Dendritic cell treated with granulocyte-macrophage colony-stimulating factor and Interleukin-4, amounts not matched to agents 40 ng/mL and 50 ng/mL, for 4 days (primary cell): ENCODE measurements at regions not wholly inside any gene's neighbourhood (a gene's known extent, or its start where the extent isn't known, plus 50 kb on each side); places are given as distances from the start of the nearest gene placed in this dataset.

ENCODE experiments used
- H3K27ac Mint-ChIP-seq: one replicate; pipeline ENCODE4 v1.8.0; 2022; ENCODE audit warnings: mild to moderate bottlenecking, mixed read lengths
- H3K27me3 Mint-ChIP-seq: one replicate; pipeline ENCODE4 v1.8.0; 2022; ENCODE audit warnings: mild to moderate bottlenecking, mixed read lengths
- H3K36me3 Mint-ChIP-seq: one replicate; pipeline ENCODE4 v1.8.0; 2022; ENCODE audit warnings: low read depth, mixed read lengths
- H3K4me1 Mint-ChIP-seq: one replicate; pipeline ENCODE4 v1.8.0; 2022; ENCODE audit warnings: low read depth, mixed read lengths
- H3K4me3 Mint-ChIP-seq: one replicate; pipeline ENCODE4 v1.8.0; 2022; ENCODE audit warnings: mild to moderate bottlenecking, moderate library complexity, mixed read lengths
- H3K9me3 Mint-ChIP-seq: one replicate; pipeline ENCODE4 v1.8.0; 2022; ENCODE audit warnings: mixed read lengths
- intact Hi-C: fragments of 100-400 bp; cut with micrococcal nuclease; formaldehyde crosslinking; loops from one replicate; pipeline ENCODE4 v1.15.0; 2022

DNA sequence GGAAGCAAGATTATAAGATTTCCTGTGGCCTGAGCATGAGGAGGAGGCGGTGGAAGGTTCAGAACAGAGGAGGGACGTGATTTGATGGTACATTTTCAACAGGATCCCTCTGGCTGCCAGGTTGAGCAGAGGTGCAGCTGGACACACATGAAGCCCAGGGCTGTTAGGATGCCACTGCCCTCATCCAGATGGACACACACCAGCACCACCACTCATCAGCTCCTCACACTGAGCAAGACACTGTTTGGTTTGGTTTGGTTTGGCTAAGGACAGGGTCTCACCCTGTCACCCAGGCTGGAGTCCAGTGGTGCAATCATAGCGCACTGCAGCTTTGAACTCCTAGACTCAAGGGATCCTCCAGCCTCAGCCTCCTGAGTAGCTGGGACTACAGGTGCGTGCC lies 402.6 kb upstream of the C16orf82 start:
- no peaks in the 10 kb centered on the region for H3K4me1 Mint-ChIP-seq
- H3K4me3 Mint-ChIP-seq: no peak overlapping the region
- no peaks in the 10 kb centered on the region for H3K36me3 Mint-ChIP-seq
- intact Hi-C loops: no loop called here
- no peaks in the 10 kb centered on the region for H3K9me3 Mint-ChIP-seq
- H3K27me3 Mint-ChIP-seq: no peaks in the 10 kb centered on the region
- H3K27ac Mint-ChIP-seq: no peak overlapping the region

DNA sequence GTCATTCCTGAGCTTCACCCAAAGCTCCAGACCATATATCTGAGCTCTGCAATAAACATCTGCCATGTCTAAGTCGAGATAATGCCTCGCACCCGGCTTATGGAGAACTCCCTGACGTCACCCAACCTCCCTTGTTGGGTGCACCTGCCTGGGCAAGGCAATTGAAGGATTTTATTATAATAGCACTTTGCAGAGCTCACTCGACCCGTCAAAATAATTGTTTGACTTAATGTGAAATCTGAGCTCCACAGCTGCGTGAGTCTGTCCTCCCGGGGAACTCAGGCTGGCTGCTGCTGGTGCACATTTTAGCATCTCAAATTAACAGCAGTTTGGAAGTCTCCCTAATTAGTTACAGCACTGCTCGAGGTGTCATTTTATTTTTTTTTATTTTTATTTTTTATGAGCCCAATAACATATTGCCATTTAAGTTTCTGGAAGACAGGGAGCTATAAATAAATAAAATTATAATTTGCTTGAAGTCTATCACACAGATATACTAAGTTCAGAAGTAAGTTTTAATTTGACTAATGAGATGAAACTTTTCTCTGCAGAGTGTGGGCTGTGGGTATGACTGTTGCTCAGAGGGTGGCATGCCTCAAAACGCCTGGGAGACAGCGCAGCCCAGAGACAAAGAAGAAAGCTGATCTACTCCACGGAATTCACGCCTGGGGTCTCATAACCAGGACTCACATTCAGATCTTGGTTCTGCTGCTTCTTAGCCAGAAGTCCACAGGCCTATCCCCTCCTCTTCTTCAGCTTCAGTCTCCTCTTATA lies 401.4 kb upstream of the C16orf82 start:
- Mint-ChIP-seq H3K9me3 (no peaks in the 10 kb centered on the region), H3K27ac (no peak overlapping the region), H3K27me3 (no peaks in the 10 kb centered on the region), H3K4me3 (no peak overlapping the region), H3K4me1 (no peaks in the 10 kb centered on the region), H3K36me3 (no peaks in the 10 kb centered on the region)
- intact Hi-C loops: no loop called here

DNA sequence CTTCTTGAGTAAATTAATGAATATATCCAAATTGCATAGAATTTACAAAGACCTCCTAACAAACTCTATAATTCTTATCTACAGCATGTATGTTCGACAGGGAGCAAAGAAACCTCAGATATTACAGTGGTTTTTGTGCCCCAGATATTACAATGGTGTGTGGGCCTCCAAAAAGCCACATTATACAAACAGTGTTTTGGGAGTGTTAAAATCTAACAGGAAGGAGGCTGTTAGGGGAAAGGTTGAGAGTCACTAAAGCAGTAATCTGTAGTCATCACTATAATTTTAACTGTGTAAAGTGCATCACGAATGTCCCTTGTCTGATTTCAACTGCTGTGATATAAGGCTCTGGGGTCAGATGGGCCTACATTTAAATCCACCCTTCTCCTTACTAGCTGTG lies 400.2 kb upstream of the C16orf82 start:
- no peaks in the 10 kb centered on the region for H3K4me1 Mint-ChIP-seq
- no peaks in the 10 kb centered on the region for H3K9me3 Mint-ChIP-seq
- no peak overlapping the region for H3K27ac Mint-ChIP-seq
- no peaks in the 10 kb centered on the region for H3K27me3 Mint-ChIP-seq
- H3K36me3 Mint-ChIP-seq: no peaks in the 10 kb centered on the region
- intact Hi-C loops: no loop called here
- H3K4me3 Mint-ChIP-seq: no peak overlapping the region

DNA sequence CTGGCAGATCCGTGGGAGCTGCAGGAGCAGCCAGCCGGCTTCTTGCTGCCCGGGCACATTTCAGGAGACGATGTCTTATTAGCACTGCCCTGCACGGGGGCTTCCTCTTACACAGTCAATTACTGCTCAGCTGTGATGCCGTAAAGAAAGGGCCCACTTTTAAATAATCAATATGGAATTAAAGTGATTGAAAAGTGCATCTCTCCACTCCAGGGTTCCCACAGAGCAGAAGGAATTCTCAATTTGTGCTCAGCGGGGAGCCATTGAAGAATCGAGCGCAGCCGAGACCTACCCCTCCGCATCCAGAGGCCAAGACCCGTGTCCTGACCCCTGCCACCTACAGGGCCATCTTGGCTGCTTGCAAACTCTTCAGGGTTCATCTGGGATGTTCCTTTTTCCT lies 399.4 kb upstream of the C16orf82 start:
- Mint-ChIP-seq H3K4me1 (no peaks in the 10 kb centered on the region), H3K27ac (no peak overlapping the region)

DNA sequence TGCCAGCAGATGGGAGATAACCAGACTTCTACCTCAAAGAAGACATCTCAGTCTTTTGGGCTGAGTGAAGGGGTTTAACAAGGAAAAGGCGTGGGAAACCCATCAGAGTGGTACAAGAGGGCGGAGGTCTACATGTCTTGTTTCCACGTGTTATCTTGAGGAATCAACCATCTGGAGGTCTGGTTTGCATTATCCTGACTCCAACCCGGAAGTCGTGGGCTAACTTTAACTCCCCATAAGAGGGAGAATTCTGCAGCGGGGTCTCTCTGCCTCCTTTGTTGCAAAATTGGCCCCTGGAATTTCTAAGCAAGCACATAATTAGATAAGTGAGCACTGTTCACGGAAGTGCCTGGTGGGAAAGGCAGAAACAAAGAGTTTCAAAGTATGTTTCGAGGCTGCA lies 398.7 kb upstream of the C16orf82 start:
- Mint-ChIP-seq H3K27ac (no peak overlapping the region), H3K36me3 (no peaks in the 10 kb centered on the region), H3K27me3 (no peaks in the 10 kb centered on the region), H3K9me3 (no peaks in the 10 kb centered on the region), H3K4me3 (no peak overlapping the region), H3K4me1 (no peaks in the 10 kb centered on the region)
- intact Hi-C loops: no loop called here

More for the DNA sequence above, 399.4 kb upstream of the C16orf82 start:
- Mint-ChIP-seq H3K27me3 (no peaks in the 10 kb centered on the region), H3K36me3 (no peaks in the 10 kb centered on the region), H3K9me3 (no peaks in the 10 kb centered on the region), H3K4me3 (no peak overlapping the region)
- intact Hi-C loops: no loop called here

DNA sequence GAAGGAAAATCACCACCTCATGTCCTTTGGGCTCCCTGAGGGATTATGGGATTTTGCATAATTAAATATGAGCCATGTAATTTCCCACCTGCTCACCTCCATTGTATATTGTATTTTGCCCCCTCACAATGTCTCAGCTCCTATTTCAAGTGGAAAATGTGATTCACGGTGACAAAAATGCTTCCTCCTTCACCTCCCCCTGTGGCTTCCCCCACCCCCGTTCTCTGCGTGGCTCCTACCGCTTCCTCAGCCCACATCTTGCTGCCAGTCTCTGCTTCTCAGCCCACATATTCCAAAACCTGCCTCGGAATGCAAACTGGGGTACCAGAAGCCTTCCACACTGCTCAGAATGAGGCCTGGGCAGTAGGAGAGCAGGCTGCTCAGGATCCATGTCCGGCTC lies 394.5 kb upstream of the C16orf82 start:
- no peak overlapping the region for H3K27ac Mint-ChIP-seq
- no peak overlapping the region for H3K4me3 Mint-ChIP-seq
- H3K27me3 Mint-ChIP-seq: no peaks in the 10 kb centered on the region
- H3K4me1 Mint-ChIP-seq: no peaks in the 10 kb centered on the region
- H3K9me3 Mint-ChIP-seq: peaks cover 7% of the 10 kb centered on the region
- H3K36me3 Mint-ChIP-seq: no peaks in the 10 kb centered on the region
- intact Hi-C loops: no loop called here

DNA sequence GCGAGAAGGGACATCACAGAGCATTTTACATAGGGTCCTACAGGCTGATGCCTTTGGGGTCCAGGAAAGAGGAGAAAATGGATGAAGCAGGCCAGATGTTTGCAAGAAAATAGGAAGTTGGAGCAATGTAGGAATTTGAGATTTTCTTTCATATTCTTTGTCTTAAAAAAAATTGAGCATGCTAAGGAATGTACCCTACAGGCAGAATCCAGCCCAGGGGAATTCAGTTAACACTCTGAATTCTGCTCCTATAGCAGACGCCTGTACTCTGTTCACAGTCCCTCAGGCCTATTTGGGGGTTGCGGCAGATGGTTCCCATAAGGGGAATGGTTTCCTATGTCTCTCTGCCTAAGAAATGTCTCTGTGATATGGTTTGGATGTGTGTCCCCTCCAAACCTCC lies 393.7 kb upstream of the C16orf82 start:
- no peak overlapping the region for H3K4me3 Mint-ChIP-seq
- H3K36me3 Mint-ChIP-seq: no peaks in the 10 kb centered on the region
- no peaks in the 10 kb centered on the region for H3K4me1 Mint-ChIP-seq
- peaks cover 7% of the 10 kb centered on the region for H3K9me3 Mint-ChIP-seq
- H3K27me3 Mint-ChIP-seq: no peaks in the 10 kb centered on the region
- H3K27ac Mint-ChIP-seq: no peak overlapping the region
- intact Hi-C loops: no loop called here

DNA sequence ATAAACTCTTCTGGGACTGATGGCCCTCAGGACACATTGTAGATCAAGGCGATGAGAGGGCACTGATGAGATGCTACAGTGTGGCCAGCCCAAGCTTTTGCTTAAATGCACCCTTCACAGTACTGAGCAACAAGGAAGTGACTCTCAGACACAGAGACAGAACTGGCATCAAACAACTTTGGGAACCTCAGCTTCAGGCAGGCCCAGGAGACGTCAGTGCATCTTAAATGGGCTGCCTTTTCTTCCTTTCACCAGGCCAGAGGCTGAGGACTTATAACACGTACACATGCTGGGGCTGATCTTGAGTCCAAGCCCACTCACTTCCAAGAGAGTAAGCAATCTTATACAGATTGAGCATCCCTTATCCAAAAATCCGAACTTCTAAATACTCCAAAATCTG lies 386.1 kb upstream of the C16orf82 start:
- no peaks in the 10 kb centered on the region for H3K4me1 Mint-ChIP-seq
- H3K36me3 Mint-ChIP-seq: no peaks in the 10 kb centered on the region
- H3K27me3 Mint-ChIP-seq: no peaks in the 10 kb centered on the region
- intact Hi-C loops: no loop called here
- H3K4me3 Mint-ChIP-seq: no peak overlapping the region
- H3K27ac Mint-ChIP-seq: no peak overlapping the region
- no peaks in the 10 kb centered on the region for H3K9me3 Mint-ChIP-seq

DNA sequence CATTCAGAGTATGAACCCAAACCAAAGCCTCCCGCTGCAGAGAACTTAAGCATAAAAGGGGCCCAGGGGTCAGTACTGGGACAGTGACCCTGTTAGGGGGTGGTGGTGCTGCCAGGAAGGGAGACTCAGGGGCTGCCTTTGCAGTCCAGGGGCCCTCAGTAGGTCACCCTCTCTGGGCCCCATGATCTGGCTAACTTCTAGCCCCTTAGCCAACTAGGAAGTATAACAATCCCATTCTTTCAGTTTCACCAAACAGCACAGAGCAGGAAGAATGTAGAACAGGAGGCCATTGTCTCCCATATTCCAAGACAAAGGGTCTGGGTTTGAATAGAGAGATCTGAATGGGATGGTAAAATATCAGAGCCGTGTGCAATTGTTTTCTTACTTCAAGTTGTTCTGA lies 378.6 kb upstream of the C16orf82 start:
- H3K36me3 Mint-ChIP-seq: no peaks in the 10 kb centered on the region
- H3K4me1 Mint-ChIP-seq: no peaks in the 10 kb centered on the region
- H3K27ac Mint-ChIP-seq: no peak overlapping the region
- H3K4me3 Mint-ChIP-seq: no peak overlapping the region
- intact Hi-C loops: no loop called here
- no peaks in the 10 kb centered on the region for H3K9me3 Mint-ChIP-seq
- H3K27me3 Mint-ChIP-seq: no peaks in the 10 kb centered on the region

DNA sequence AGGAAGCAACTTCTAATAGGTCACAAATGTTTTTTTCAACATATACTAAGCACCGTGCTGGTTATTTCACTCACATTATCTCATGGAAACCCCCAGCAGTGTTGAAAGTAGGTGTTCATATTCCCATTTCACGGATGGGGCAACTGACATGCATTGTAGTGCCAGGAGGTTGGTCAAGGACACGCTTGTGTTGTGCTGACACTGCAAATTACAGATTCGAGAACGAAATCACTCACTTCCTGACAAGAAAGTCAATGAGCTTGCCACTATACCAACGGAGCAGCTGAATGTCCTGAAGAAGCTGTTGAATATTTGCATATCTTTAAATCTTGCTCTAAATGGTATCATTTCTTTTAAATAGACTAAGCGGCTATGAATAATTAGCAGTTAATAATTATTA lies 378.0 kb upstream of the C16orf82 start:
- Mint-ChIP-seq H3K4me3 (no peak overlapping the region), H3K27ac (no peak overlapping the region), H3K27me3 (no peaks in the 10 kb centered on the region), H3K9me3 (no peaks in the 10 kb centered on the region), H3K4me1 (no peaks in the 10 kb centered on the region), H3K36me3 (no peaks in the 10 kb centered on the region)
- intact Hi-C loops: no loop called here

DNA sequence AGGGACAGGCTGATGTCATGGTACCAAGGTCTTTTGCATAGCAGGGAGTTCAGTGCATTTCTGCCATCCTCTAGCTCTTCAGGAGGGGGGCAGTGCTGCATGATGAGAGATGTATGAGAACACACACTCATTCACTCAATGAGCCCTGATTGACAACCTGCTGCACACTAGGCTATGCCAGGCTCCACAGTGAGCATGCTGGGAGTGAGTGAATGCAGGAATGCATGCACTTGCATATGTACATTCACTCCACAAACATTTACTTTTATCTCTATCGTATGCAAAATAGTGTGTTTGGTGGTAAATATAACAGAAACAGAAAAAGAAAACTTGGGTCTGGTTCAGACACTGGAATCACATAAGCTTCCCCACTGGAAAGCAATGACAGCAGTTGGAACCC lies 374.1 kb upstream of the C16orf82 start:
- Mint-ChIP-seq H3K27ac (no peak overlapping the region), H3K9me3 (peaks cover 9% of the 10 kb centered on the region), H3K4me3 (no peak overlapping the region)

DNA sequence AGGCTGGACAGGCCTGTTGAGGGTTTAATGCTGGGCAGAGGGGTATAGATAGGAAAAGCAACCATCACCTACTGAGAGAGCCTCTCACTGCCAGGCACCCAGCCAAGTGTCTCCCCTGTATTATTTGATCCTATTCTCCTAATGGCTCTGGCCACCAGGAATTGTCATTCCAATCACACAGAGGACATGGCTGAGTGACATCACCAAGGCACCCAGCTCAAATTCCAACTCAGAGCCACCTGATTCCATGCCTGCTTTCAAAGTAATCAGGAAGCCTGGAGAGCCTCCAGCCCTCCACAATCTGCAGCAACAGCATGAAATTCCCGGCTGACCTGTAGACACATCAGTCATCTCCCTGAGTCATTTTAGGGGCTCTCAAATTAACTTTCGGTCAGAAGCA lies 368.9 kb upstream of the C16orf82 start:
- no peak overlapping the region for H3K27ac Mint-ChIP-seq
- intact Hi-C loops: no loop called here
- H3K4me3 Mint-ChIP-seq: no peak overlapping the region
- H3K27me3 Mint-ChIP-seq: no peaks in the 10 kb centered on the region
- peaks cover 25% of the 10 kb centered on the region for H3K9me3 Mint-ChIP-seq
- no peaks in the 10 kb centered on the region for H3K36me3 Mint-ChIP-seq
- no peaks in the 10 kb centered on the region for H3K4me1 Mint-ChIP-seq

More for the DNA sequence above, 374.1 kb upstream of the C16orf82 start:
- Mint-ChIP-seq H3K36me3 (no peaks in the 10 kb centered on the region), H3K4me1 (no peaks in the 10 kb centered on the region), H3K27me3 (no peaks in the 10 kb centered on the region)
- intact Hi-C loops: no loop called here

DNA sequence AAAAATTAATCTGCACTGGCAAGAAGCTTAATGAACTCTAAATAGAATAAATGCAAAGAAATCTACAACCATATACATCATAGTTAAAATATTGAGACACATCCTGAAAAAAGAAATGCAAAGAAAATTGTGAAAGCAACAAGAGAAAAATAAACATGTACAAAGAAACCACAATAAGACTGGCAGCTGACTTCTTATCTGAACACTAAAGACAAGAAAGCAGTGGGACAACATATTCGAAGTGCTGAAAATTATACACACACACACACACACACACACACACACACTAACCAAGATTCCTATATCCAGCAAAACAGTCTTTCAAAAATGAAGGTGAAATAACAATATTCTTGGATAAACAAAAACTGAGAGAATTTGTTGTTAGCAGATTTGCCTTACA lies 366.5 kb upstream of the C16orf82 start:
- Mint-ChIP-seq H3K9me3 (peaks cover 22% of the 10 kb centered on the region), H3K4me3 (no peak overlapping the region), H3K27me3 (no peaks in the 10 kb centered on the region), H3K36me3 (no peaks in the 10 kb centered on the region), H3K27ac (no peak overlapping the region), H3K4me1 (peaks cover 3% of the 10 kb centered on the region)
- intact Hi-C loops: no loop called here

DNA sequence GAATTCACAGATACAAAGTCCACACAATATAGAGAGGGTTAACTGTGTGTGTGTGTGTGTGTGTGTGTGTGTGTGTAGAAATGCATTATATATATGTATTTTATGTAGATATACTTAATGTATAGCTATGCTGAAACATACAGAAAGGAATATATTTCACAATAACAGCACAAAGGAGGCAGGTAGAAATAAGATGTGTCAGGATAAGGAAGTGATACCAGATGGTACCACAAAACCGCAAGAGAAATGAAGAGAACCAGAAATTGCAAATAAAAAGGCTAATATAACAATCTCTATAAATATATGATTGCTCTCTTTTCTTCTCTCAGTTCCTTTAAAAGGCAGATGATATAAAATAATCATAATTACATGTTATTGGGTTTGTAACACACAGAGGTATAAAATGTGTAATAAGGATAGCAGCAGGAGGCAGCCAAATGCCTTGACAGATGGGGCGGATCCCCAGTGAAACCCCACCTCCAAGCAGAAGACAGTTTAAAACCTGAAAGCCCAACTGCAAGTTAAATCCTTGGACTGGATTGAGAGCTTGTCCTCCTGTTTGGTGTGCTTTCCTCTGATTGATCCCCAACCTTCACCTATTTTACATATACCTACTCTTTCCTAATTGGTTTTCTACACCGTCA lies 365.4 kb upstream of the C16orf82 start:
- intact Hi-C loops: no loop called here
- Mint-ChIP-seq H3K4me3 (no peak overlapping the region), H3K27ac (no peak overlapping the region), H3K4me1 (peaks cover 6% of the 10 kb centered on the region), H3K27me3 (no peaks in the 10 kb centered on the region), H3K9me3 (peaks cover 16% of the 10 kb centered on the region), H3K36me3 (no peaks in the 10 kb centered on the region)

DNA sequence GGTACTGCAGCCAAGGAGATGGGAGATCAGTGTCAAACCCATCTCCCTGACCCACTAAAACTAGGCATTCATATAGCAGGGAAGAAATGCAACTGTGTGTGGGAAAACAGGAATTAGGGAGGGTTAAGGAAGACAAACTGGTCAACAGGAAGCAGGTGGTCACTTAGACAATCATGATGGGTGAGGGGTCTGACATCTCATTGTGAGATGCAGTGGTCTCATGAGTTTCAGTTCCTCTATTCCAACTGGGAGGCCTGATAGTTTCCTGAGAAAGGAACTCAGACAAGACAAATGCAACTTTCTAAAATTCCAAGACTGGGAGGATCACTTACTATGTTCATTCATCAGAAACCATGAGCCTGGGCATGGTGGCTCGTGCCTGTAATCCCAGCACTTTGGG lies 361.4 kb upstream of the C16orf82 start:
- peaks cover 6% of the 10 kb centered on the region for H3K4me1 Mint-ChIP-seq
- no peaks in the 10 kb centered on the region for H3K27me3 Mint-ChIP-seq
- H3K27ac Mint-ChIP-seq: no peak overlapping the region
- H3K4me3 Mint-ChIP-seq: no peak overlapping the region
- peaks cover 2% of the 10 kb centered on the region for H3K9me3 Mint-ChIP-seq
- intact Hi-C loops: no loop called here
- H3K36me3 Mint-ChIP-seq: no peaks in the 10 kb centered on the region
